CD14-positive monocyte (primary cell): ENCODE measurements at regions not wholly inside any gene's neighbourhood (a gene's known extent, or its start where the extent isn't known, plus 50 kb on each side); places are given as distances from the start of the nearest gene placed in this dataset.
"Not testable (repeated sequence)": the region's sequence is repeated elsewhere in the genome, so short reads cannot be mapped to it uniquely, and the experiment has no call there.

ENCODE experiments used
- DNase-seq, 3 donors: peaks; one replicate each; pipeline ENCODE4 v3.0.0-alpha.2; 2011 to 2022
- H2AFZ ChIP-seq: 2 replicates; pipeline ENCODE4 v1.6.0; 2012; ENCODE audit warnings: mild to moderate bottlenecking, low read depth, low read length, inconsistent platforms; ENCODE audit not compliant: insufficient read depth, poor library complexity, severe bottlenecking
- H3K27ac ChIP-seq, 2 donors: 1 replicate in 1 of 2; 2 replicates in 1 of 2; pipeline ENCODE4 v1.5.1; 2012 to 2013; ENCODE audit warnings: low read length in 2 of 2, control low read depth in 1 of 2, inconsistent platforms in 1 of 2, low read depth in 1 of 2, mild to moderate bottlenecking in 1 of 2
- H3K27me3 ChIP-seq, 2 donors: one replicate each; pipeline versions ENCODE4 v1.6.0 to v1.6.1; 2011 to 2013; ENCODE audit warnings: low read length in 2 of 2; ENCODE audit not compliant: control insufficient read depth in 2 of 2, insufficient read depth in 2 of 2
- H3K36me3 ChIP-seq, 2 donors: replicated peaks in 1 of 2; 1 replicate in 1 of 2; 2 replicates in 1 of 2; pipeline versions ENCODE4 v1.5.1 to v1.6.1; 2012 to 2013; ENCODE audit warnings: low read length in 2 of 2, control low read depth in 1 of 2, inconsistent platforms in 1 of 2, mild to moderate bottlenecking in 1 of 2; ENCODE audit not compliant: insufficient read depth in 2 of 2, control insufficient read depth in 1 of 2
- H3K4me1 ChIP-seq, 2 donors: 1 replicate in 1 of 2; 2 replicates in 1 of 2; pipeline versions ENCODE4 v1.5.1 to v1.6.1; 2012 to 2013; ENCODE audit warnings: low read length in 2 of 2, control low read depth in 1 of 2, inconsistent platforms in 1 of 2, mild to moderate bottlenecking in 1 of 2, moderate library complexity in 1 of 2; ENCODE audit not compliant: insufficient read depth in 2 of 2, control insufficient read depth in 1 of 2
- H3K4me2 ChIP-seq: replicated peaks from 2 replicates; pipeline ENCODE3; 2012; ENCODE audit warnings: low read length, moderate library complexity, mild to moderate bottlenecking; ENCODE audit not compliant: poor library complexity, severe bottlenecking; ENCODE audit errors: extremely low read depth
- H3K4me3 ChIP-seq, 3 experiments: fragments of 200-600 bp in 1 of 3; sonication (generic) in 1 of 3; replicated peaks in 1 of 3; 1 replicate in 2 of 3; 2 replicates in 1 of 3; pipeline ENCODE4 v1.5.1; 2011 to 2013; ENCODE audit warnings: low read length in 3 of 3, mild to moderate bottlenecking in 3 of 3, control low read depth in 2 of 3, low read depth in 2 of 3, inconsistent platforms in 1 of 3, moderate library complexity in 1 of 3
- H3K79me2 ChIP-seq: 2 replicates; pipeline ENCODE4 v1.6.0; 2012; ENCODE audit warnings: mild to moderate bottlenecking, control low read depth, inconsistent platforms, low read length, moderate library complexity; ENCODE audit not compliant: insufficient read depth
- H3K9ac ChIP-seq: 2 replicates; pipeline ENCODE4 v1.6.0; 2017; ENCODE audit warnings: low read length, mild to moderate bottlenecking; ENCODE audit not compliant: insufficient read depth, poor library complexity, severe bottlenecking
- H3K9me3 ChIP-seq, 2 donors: replicated peaks in 1 of 2; 1 replicate in 1 of 2; 2 replicates in 1 of 2; pipeline versions ENCODE4 v1.5.1 to v1.6.1; 2012 to 2013; ENCODE audit warnings: low read length in 2 of 2, control low read depth in 1 of 2; ENCODE audit not compliant: control insufficient read depth in 1 of 2, insufficient read depth in 1 of 2
- H4K20me1 ChIP-seq: 2 replicates; pipeline ENCODE4 v1.6.0; 2012; ENCODE audit warnings: mild to moderate bottlenecking, low read length, control low read depth, moderate library complexity; ENCODE audit not compliant: insufficient read depth
- H3K27ac Mint-ChIP-seq, 7 donors: one replicate each; pipeline ENCODE4 v1.8.0; 2020; ENCODE audit warnings: mild to moderate bottlenecking in 7 of 7, mixed read lengths in 7 of 7, moderate library complexity in 6 of 7, inconsistent platforms in 2 of 7
- H3K27me3 Mint-ChIP-seq, 3 donors: one replicate each; pipeline ENCODE4 v1.8.0; 2021 to 2022; ENCODE audit warnings: low read depth in 3 of 3, mild to moderate bottlenecking in 3 of 3, mixed read lengths in 3 of 3, moderate library complexity in 3 of 3, inconsistent platforms in 1 of 3
- H3K36me3 Mint-ChIP-seq, 2 donors: one replicate each; pipeline ENCODE4 v1.8.0; 2020; ENCODE audit warnings: mixed read lengths in 2 of 2, inconsistent platforms in 1 of 2, mild to moderate bottlenecking in 1 of 2
- H3K4me1 Mint-ChIP-seq: one replicate; pipeline ENCODE4 v1.8.0; 2020; ENCODE audit warnings: mild to moderate bottlenecking, mixed read lengths
- H3K4me3 Mint-ChIP-seq, 2 donors: one replicate each; pipeline ENCODE4 v1.8.0; 2020; ENCODE audit warnings: mild to moderate bottlenecking in 2 of 2, mixed read lengths in 2 of 2, moderate library complexity in 1 of 2
- H3K9me3 Mint-ChIP-seq, 7 donors: one replicate each; pipeline ENCODE4 v1.8.0; 2020 to 2022; ENCODE audit warnings: mixed read lengths in 7 of 7, mild to moderate bottlenecking in 6 of 7, moderate library complexity in 6 of 7, inconsistent platforms in 2 of 7
- WGBS: methylation state at CpG from one replicate; pipeline ENCODE4 v1.1.5; 2013; ENCODE audit warnings: missing lambda C conversion rate; ENCODE audit not compliant: insufficient coverage; 5-methylcytosine and 5-hydroxymethylcytosine counted together
- intact Hi-C, 2 donors: fragments of 100-400 bp; cut with micrococcal nuclease; formaldehyde crosslinking; loops; one replicate each; pipeline versions ENCODE4 v1.15.0 to v1.15.1; 2023
- TF ChIP-seq, protein P1 (sequence below): fragments of 200-600 bp; IDR thresholded peaks from one replicate; pipeline ENCODE4 v1.8.0; 2022; ENCODE audit warnings: antibody characterized with exemption, mild to moderate bottlenecking

GRCh38 chr15:95635666-95636065 is 694.8 kb upstream of the NR2F2 start:
- Histone ChIP-seq H3K4me2 (no peak overlapping the region), H3K79me2 (no peaks in the 10 kb centered on the region), H3K27me3 (no peaks in the 10 kb centered on the region), H3K27ac (no peak overlapping the region), H3K4me1 (no peaks in the 10 kb centered on the region), H2AFZ (no peak overlapping the region), H3K36me3 (no peaks in the 10 kb centered on the region), H4K20me1 (no peaks in the 10 kb centered on the region), H3K9ac (no peak overlapping the region), H3K9me3 (peaks cover 0 to 4% of the 10 kb centered on the region in 2 donors), H3K4me3 (no peak overlapping the region)
- TF ChIP-seq, protein P1, sequence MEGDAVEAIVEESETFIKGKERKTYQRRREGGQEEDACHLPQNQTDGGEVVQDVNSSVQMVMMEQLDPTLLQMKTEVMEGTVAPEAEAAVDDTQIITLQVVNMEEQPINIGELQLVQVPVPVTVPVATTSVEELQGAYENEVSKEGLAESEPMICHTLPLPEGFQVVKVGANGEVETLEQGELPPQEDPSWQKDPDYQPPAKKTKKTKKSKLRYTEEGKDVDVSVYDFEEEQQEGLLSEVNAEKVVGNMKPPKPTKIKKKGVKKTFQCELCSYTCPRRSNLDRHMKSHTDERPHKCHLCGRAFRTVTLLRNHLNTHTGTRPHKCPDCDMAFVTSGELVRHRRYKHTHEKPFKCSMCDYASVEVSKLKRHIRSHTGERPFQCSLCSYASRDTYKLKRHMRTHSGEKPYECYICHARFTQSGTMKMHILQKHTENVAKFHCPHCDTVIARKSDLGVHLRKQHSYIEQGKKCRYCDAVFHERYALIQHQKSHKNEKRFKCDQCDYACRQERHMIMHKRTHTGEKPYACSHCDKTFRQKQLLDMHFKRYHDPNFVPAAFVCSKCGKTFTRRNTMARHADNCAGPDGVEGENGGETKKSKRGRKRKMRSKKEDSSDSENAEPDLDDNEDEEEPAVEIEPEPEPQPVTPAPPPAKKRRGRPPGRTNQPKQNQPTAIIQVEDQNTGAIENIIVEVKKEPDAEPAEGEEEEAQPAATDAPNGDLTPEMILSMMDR, result no peak
- Mint-ChIP-seq H3K27ac (no peak overlapping the region), H3K27me3 (peaks cover 0 to 1% (median 0%) of the 10 kb centered on the region in 3 donors), H3K9me3 (peaks cover 0 to 5% (median 2%) of the 10 kb centered on the region in 7 donors), H3K36me3 (no peaks in the 10 kb centered on the region), H3K4me3 (no peak overlapping the region), H3K4me1 (no peaks in the 10 kb centered on the region)
- intact Hi-C loops, result no loop called here
- DNase-seq, result no peak
- no CpG with 5 or more reads among the region's 2 CpGs for WGBS

DNA sequence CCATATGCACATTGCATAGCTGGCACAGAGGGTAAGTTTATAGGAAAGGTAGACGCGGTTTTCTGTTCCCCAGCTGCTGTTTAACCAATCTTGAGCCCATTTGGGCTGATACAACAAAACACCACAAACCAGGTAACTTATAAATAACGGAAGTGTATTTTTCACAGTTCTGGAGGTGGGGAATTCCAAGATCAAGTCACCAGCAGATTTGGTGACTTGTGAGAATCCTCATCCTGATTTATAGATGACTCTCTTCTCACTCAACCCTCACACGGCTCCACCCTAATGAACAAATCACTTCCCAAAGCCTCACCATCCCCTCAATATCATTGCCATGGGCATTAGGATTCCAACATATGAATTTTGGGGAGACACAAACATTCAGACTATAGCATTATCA is 694.4 kb upstream of the NR2F2 start:
- no peak overlapping the region for H3K4me3 ChIP-seq
- H3K4me2 ChIP-seq, result no peak overlapping the region
- Mint-ChIP-seq H3K36me3 (no peaks in the 10 kb centered on the region), H3K4me3 (no peak overlapping the region), H3K9me3 (peaks cover 0 to 7% (median 2%) of the 10 kb centered on the region in 7 donors), H3K27me3 (peaks cover 0 to 1% (median 0%) of the 10 kb centered on the region in 3 donors), H3K4me1 (no peaks in the 10 kb centered on the region), H3K27ac (no peak overlapping the region)
- H3K27ac ChIP-seq, result no peak overlapping the region
- no peaks in the 10 kb centered on the region for H3K79me2 ChIP-seq
- H3K36me3 ChIP-seq, result no peaks in the 10 kb centered on the region
- DNase-seq, result no peak
- TF ChIP-seq, protein P1, result no peak
- no peaks in the 10 kb centered on the region for H3K27me3 ChIP-seq
- H3K9ac ChIP-seq, result no peak overlapping the region
- no peak overlapping the region for H2AFZ ChIP-seq
- intact Hi-C loops, result no loop called here
- no peaks in the 10 kb centered on the region for H4K20me1 ChIP-seq
- H3K9me3 ChIP-seq, result peaks cover 0 to 4% of the 10 kb centered on the region in 2 donors
- WGBS, result 83% methylated on average over 1 of the region's 4 CpGs
- no peaks in the 10 kb centered on the region for H3K4me1 ChIP-seq

- H2AFZ ChIP-seq, DNase-seq, H3K27ac Mint-ChIP-seq, intact Hi-C loops, H3K4me1 Mint-ChIP-seq, H3K9me3 ChIP-seq, H3K4me3 ChIP-seq, H3K9me3 Mint-ChIP-seq, H3K4me1 ChIP-seq, H3K27me3 Mint-ChIP-seq, H3K79me2 ChIP-seq, H3K4me3 Mint-ChIP-seq, H3K36me3 Mint-ChIP-seq, H3K27me3 ChIP-seq, H3K36me3 ChIP-seq, H3K27ac ChIP-seq, H3K4me2 ChIP-seq, H3K9ac ChIP-seq, H4K20me1 ChIP-seq: not testable (repeated sequence)
- no CpG with 5 or more reads among the region's 3 CpGs for WGBS
These were observed 693.3 kb upstream of the NR2F2 start for GRCh38 chr15:95637234-95637633.
